ENCODE measurements at regions not wholly inside any gene's neighbourhood (a gene's known extent, or its start where the extent isn't known, plus 50 kb on each side); places are given as distances from the start of the nearest gene placed in this dataset.

DNA sequence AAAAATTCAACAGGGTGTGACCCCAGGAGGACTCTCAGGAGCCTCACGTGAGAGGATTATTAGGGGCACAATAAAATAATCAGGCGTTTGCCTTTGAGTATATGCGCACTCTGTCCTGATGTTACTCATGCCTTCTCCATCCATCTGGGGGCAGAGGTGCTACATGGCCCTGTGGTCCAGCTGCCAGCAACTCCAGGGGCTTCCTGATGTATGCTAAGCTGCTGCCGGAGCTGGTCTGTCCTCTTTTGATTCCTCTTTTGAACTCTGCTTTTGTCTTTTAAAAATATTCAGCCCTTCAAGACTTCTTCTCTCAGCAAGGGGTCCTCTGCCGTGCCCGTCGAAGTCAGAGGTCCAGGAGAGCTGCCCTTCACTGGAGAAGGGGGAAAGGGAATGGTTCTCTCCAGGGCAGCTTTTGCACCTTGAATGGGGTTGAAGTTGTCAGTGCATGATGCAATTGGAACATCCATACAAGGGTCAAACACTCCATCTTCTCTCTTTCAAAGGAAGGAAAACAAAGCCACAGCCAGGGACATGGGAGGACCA, 431.4 kb downstream of the SHISA9 start:
- Histone ChIP-seq H3K4me1 (ENCODE audit: insufficient read depth, low read length, severe bottlenecking) (peaks cover 4% of the 10 kb centered on the region), H3K4me3 (ENCODE audit: low read depth, low read length, poor library complexity, severe bottlenecking) (no peak overlapping the region), H2AFZ (ENCODE audit: low read length) (no peak overlapping the region), H3K9me2 (ENCODE audit: low read depth, low read length) (no peaks in the 10 kb centered on the region), H3K79me2 (ENCODE audit: insufficient read depth, low read length) (no peaks in the 10 kb centered on the region), H3K36me3 (ENCODE audit: insufficient read depth, low read length) (no peaks in the 10 kb centered on the region), H3K27ac (ENCODE audit: low read depth, low read length, poor library complexity, severe bottlenecking) (no peak overlapping the region), H3K4me2 (ENCODE audit: low read length) (no peak overlapping the region), H4K20me1 (ENCODE audit: insufficient read depth, low read length) (no peaks in the 10 kb centered on the region), H3K9ac (ENCODE audit: low read length) (no peak overlapping the region), H3F3A (ENCODE audit: insufficient read depth, low read length) (no peaks in the 10 kb centered on the region), H3K9me3 (ENCODE audit: low read length) (no peaks in the 10 kb centered on the region), H3K27me3 (ENCODE audit: insufficient read depth, low read length) (no peaks in the 10 kb centered on the region)
- TF ChIP-seq EZH2 (IDR thresholded peaks at IDR 0.05; ENCODE audit: borderline replicate concordance, low read length): no peak
- TF ChIP-seq, protein P1, sequence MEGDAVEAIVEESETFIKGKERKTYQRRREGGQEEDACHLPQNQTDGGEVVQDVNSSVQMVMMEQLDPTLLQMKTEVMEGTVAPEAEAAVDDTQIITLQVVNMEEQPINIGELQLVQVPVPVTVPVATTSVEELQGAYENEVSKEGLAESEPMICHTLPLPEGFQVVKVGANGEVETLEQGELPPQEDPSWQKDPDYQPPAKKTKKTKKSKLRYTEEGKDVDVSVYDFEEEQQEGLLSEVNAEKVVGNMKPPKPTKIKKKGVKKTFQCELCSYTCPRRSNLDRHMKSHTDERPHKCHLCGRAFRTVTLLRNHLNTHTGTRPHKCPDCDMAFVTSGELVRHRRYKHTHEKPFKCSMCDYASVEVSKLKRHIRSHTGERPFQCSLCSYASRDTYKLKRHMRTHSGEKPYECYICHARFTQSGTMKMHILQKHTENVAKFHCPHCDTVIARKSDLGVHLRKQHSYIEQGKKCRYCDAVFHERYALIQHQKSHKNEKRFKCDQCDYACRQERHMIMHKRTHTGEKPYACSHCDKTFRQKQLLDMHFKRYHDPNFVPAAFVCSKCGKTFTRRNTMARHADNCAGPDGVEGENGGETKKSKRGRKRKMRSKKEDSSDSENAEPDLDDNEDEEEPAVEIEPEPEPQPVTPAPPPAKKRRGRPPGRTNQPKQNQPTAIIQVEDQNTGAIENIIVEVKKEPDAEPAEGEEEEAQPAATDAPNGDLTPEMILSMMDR (IDR thresholded peaks at IDR 0.05; ENCODE audit: low read length): no peak

GRCh38 chr16:13333336-13333735, 431.9 kb downstream of the SHISA9 start:
- H3F3A ChIP-seq (ENCODE audit: insufficient read depth, low read length): no peaks in the 10 kb centered on the region
- no peak for TF ChIP-seq EZH2 (IDR thresholded peaks at IDR 0.05; ENCODE audit: borderline replicate concordance, low read length)
- TF ChIP-seq, protein P1 (IDR thresholded peaks at IDR 0.05; ENCODE audit: low read length): no peak
- no peak overlapping the region for H3K27ac ChIP-seq (ENCODE audit: low read depth, low read length, poor library complexity, severe bottlenecking)
- H4K20me1 ChIP-seq (ENCODE audit: insufficient read depth, low read length): no peaks in the 10 kb centered on the region
- H3K79me2 ChIP-seq (ENCODE audit: insufficient read depth, low read length): no peaks in the 10 kb centered on the region
- H3K9ac ChIP-seq (ENCODE audit: low read length): no peak overlapping the region
- H3K4me1 ChIP-seq (ENCODE audit: insufficient read depth, low read length, severe bottlenecking): peaks cover 4% of the 10 kb centered on the region
- H3K4me2 ChIP-seq (ENCODE audit: low read length): no peak overlapping the region
- no peaks in the 10 kb centered on the region for H3K9me2 ChIP-seq (ENCODE audit: low read depth, low read length)
- no peaks in the 10 kb centered on the region for H3K36me3 ChIP-seq (ENCODE audit: insufficient read depth, low read length)
- no peak overlapping the region for H2AFZ ChIP-seq (ENCODE audit: low read length)
- H3K9me3 ChIP-seq (ENCODE audit: low read length): no peaks in the 10 kb centered on the region
- H3K4me3 ChIP-seq (ENCODE audit: low read depth, low read length, poor library complexity, severe bottlenecking): no peak overlapping the region
- H3K27me3 ChIP-seq (ENCODE audit: insufficient read depth, low read length): no peaks in the 10 kb centered on the region

DNA sequence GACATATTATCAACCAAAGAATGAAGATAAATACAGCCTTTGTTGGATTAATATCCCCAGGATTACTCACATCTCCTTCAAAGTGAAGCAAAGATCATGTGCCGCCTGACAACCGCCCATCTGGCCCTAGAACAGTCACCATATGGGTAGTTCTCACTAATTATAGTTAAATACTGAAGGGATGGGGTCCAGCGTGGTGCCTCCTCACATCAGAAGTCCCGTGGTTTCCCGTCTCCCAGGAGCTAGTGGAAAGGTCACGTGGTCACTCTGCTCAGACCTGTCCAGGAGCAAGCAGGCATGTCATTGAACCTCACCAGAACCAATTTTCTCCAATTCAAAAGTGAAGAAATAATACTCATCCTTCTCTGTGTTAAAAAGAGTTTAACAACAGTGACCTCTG, 434.5 kb downstream of the SHISA9 start:
- Histone ChIP-seq H3K79me2 (ENCODE audit: insufficient read depth, low read length) (no peaks in the 10 kb centered on the region), H3K4me1 (ENCODE audit: insufficient read depth, low read length, severe bottlenecking) (no peaks in the 10 kb centered on the region), H4K20me1 (ENCODE audit: insufficient read depth, low read length) (no peaks in the 10 kb centered on the region), H3F3A (ENCODE audit: insufficient read depth, low read length) (no peaks in the 10 kb centered on the region), H3K4me3 (ENCODE audit: low read depth, low read length, poor library complexity, severe bottlenecking) (no peak overlapping the region), H2AFZ (ENCODE audit: low read length) (no peak overlapping the region), H3K9ac (ENCODE audit: low read length) (no peak overlapping the region), H3K36me3 (ENCODE audit: insufficient read depth, low read length) (no peaks in the 10 kb centered on the region; the same call in 1 of the 2 replicates), H3K4me2 (ENCODE audit: low read length) (no peak overlapping the region), H3K9me3 (ENCODE audit: low read length) (no peaks in the 10 kb centered on the region), H3K27ac (ENCODE audit: low read depth, low read length, poor library complexity, severe bottlenecking) (no peak overlapping the region), H3K9me2 (ENCODE audit: low read depth, low read length) (no peaks in the 10 kb centered on the region), H3K27me3 (ENCODE audit: insufficient read depth, low read length) (no peaks in the 10 kb centered on the region)
- TF ChIP-seq, protein P1 (IDR thresholded peaks at IDR 0.05; ENCODE audit: low read length): no peak
- TF ChIP-seq EZH2 (IDR thresholded peaks at IDR 0.05; ENCODE audit: borderline replicate concordance, low read length): no peak
